ENCODE measurements at regions not wholly inside any gene's neighbourhood (a gene's known extent, or its start where the extent isn't known, plus 50 kb on each side); places are given as distances from the start of the nearest gene placed in this dataset.

DNA sequence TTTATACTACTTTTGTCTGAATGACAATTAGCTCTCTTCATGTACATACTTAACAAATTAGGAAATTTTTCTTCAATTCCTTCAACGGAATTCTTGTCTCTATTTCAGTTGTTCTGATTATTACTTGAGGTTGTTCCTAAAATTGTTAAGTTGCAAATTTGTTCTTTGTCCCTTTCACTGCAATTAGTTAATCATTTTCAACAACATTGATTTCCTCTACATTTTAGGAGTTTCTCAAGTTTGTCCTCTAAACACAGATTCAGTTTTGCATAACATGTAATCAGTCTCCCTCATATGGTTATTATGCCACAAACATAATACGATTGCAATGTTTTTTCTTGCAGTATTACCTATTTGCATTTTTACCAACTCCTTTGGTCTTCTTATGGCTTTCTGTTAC is 283.5 kb downstream of the SV2B start:
- peaks cover 6% of the 10 kb centered on the region for H3K9me3 Mint-ChIP-seq
- TF ChIP-seq, protein P1, sequence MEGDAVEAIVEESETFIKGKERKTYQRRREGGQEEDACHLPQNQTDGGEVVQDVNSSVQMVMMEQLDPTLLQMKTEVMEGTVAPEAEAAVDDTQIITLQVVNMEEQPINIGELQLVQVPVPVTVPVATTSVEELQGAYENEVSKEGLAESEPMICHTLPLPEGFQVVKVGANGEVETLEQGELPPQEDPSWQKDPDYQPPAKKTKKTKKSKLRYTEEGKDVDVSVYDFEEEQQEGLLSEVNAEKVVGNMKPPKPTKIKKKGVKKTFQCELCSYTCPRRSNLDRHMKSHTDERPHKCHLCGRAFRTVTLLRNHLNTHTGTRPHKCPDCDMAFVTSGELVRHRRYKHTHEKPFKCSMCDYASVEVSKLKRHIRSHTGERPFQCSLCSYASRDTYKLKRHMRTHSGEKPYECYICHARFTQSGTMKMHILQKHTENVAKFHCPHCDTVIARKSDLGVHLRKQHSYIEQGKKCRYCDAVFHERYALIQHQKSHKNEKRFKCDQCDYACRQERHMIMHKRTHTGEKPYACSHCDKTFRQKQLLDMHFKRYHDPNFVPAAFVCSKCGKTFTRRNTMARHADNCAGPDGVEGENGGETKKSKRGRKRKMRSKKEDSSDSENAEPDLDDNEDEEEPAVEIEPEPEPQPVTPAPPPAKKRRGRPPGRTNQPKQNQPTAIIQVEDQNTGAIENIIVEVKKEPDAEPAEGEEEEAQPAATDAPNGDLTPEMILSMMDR (conservative IDR thresholded peaks at IDR 0.05), result no peak
- H3K4me1 Mint-ChIP-seq, result peaks cover 7% of the 10 kb centered on the region
- H3K27me3 Mint-ChIP-seq (ENCODE audit: low read depth), result no peaks in the 10 kb centered on the region
- no peak for DNase-seq (ENCODE audit: low read depth, low spot score)
- no peak overlapping the region for H3K4me3 Mint-ChIP-seq
- no peak overlapping the region for H3K27ac Mint-ChIP-seq (ENCODE audit: unreplicated experiment)
- H3K36me3 Mint-ChIP-seq (ENCODE audit: low read depth), result no peaks in the 10 kb centered on the region

GRCh38 chr15:91384189-91384730 is 284.2 kb downstream of the SV2B start:
- DNase-seq (ENCODE audit: low read depth, low spot score), result no peak
- Mint-ChIP-seq H3K9me3 (peaks cover 8% of the 10 kb centered on the region), H3K4me1 (peaks cover 7% of the 10 kb centered on the region), H3K36me3 (ENCODE audit: low read depth) (no peaks in the 10 kb centered on the region), H3K27me3 (ENCODE audit: low read depth) (no peaks in the 10 kb centered on the region), H3K27ac (ENCODE audit: unreplicated experiment) (no peak overlapping the region), H3K4me3 (no peak overlapping the region)
- TF ChIP-seq, protein P1 (conservative IDR thresholded peaks at IDR 0.05), result no peak

- no peak overlapping the region for H3K4me3 Mint-ChIP-seq
- no peak for DNase-seq (ENCODE audit: low read depth, low spot score)
- TF ChIP-seq, protein P1 (conservative IDR thresholded peaks at IDR 0.05), result no peak
- H3K27ac Mint-ChIP-seq (ENCODE audit: unreplicated experiment), result no peak overlapping the region
- H3K27me3 Mint-ChIP-seq (ENCODE audit: low read depth), result no peaks in the 10 kb centered on the region
- no peaks in the 10 kb centered on the region for H3K36me3 Mint-ChIP-seq (ENCODE audit: low read depth)
- H3K4me1 Mint-ChIP-seq, result peaks cover 7% of the 10 kb centered on the region
- peaks cover 13% of the 10 kb centered on the region for H3K9me3 Mint-ChIP-seq
These were observed 285.3 kb downstream of the SV2B start for GRCh38 chr15:91385311-91385710.

DNA sequence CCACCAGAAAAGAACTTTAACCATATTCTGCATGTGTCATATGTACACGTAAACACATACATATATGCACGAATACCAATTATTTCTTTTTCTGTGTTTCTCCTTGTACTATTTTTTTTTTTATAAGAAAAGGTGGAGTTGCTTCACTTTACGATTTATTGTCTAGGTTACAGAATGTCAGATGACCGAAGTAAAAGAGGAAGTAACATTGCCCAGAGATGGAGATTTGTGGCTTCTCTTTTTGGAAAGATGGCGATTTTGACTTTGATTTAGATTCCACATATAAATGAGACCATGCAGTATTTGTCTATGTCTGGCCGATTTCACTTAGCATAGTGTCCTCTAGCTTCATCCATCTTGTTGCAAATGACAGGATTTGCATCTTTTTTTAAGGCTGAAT is 293.1 kb downstream of the SV2B start:
- Mint-ChIP-seq H3K27ac (ENCODE audit: unreplicated experiment) (no peak overlapping the region), H3K36me3 (ENCODE audit: low read depth) (peaks cover 5% of the 10 kb centered on the region), H3K27me3 (ENCODE audit: low read depth) (no peaks in the 10 kb centered on the region), H3K4me1 (no peaks in the 10 kb centered on the region), H3K9me3 (peaks cover 21% of the 10 kb centered on the region), H3K4me3 (no peak overlapping the region)
- no peak for DNase-seq (ENCODE audit: low read depth, low spot score)
- TF ChIP-seq, protein P1 (conservative IDR thresholded peaks at IDR 0.05), result no peak

DNA sequence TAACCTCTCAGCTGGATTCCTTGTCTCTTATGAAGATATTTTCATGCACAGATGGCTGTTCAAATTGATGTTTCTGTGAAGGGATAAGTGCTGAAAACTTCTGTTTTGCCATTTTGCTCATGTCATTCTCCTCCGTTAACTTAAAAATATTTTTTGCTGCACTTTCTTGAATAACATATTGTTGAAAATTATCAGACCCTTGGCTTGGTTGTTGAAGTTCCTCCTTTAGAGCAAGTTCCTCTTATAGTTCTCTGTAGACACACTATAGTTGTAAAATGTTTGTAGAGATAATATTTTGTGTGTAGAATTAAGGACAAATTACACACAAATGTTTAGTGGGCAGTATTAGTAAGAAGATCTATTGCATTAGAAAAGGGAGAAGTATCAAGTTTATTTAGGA is 300.4 kb downstream of the SV2B start:
- TF ChIP-seq, protein P1 (conservative IDR thresholded peaks at IDR 0.05), result no peak
- H3K36me3 Mint-ChIP-seq (ENCODE audit: low read depth), result no peaks in the 10 kb centered on the region
- H3K4me3 Mint-ChIP-seq, result no peak overlapping the region
- H3K27me3 Mint-ChIP-seq (ENCODE audit: low read depth), result no peaks in the 10 kb centered on the region
- H3K4me1 Mint-ChIP-seq, result no peaks in the 10 kb centered on the region
- no peak overlapping the region for H3K27ac Mint-ChIP-seq (ENCODE audit: unreplicated experiment)
- no peak for DNase-seq (ENCODE audit: low read depth, low spot score)
- no peaks in the 10 kb centered on the region for H3K9me3 Mint-ChIP-seq

Measured in neural crest cell (in vitro differentiated cells).